Astrocyte of the cerebellum (primary cell): ENCODE measurements at regions not wholly inside any gene's neighbourhood (a gene's known extent, or its start where the extent isn't known, plus 50 kb on each side); places are given as distances from the start of the nearest gene placed in this dataset.

Source experiments
- DNase-seq: peaks from one replicate; pipeline ENCODE4 v3.0.0-alpha.2; 2011; ENCODE audit warnings: low read depth
- H3K4me3 ChIP-seq: 2 replicates; pipeline ENCODE4 v1.5.1; 2011; ENCODE audit warnings: mild to moderate bottlenecking, low read depth, low read length, moderate library complexity
- in situ Hi-C: cut with HindIII; loops from 2 replicates; pipeline ENCODE4 v1.10.0; 2017; ENCODE audit warnings: low sequenced_read_pairs
- TF ChIP-seq, protein P1 (sequence below): IDR thresholded peaks from 2 replicates; pipeline ENCODE4 v1.5.1; 2012; ENCODE audit warnings: low read length, low read depth, moderate library complexity, mild to moderate bottlenecking; ENCODE audit errors: missing control alignments

DNA sequence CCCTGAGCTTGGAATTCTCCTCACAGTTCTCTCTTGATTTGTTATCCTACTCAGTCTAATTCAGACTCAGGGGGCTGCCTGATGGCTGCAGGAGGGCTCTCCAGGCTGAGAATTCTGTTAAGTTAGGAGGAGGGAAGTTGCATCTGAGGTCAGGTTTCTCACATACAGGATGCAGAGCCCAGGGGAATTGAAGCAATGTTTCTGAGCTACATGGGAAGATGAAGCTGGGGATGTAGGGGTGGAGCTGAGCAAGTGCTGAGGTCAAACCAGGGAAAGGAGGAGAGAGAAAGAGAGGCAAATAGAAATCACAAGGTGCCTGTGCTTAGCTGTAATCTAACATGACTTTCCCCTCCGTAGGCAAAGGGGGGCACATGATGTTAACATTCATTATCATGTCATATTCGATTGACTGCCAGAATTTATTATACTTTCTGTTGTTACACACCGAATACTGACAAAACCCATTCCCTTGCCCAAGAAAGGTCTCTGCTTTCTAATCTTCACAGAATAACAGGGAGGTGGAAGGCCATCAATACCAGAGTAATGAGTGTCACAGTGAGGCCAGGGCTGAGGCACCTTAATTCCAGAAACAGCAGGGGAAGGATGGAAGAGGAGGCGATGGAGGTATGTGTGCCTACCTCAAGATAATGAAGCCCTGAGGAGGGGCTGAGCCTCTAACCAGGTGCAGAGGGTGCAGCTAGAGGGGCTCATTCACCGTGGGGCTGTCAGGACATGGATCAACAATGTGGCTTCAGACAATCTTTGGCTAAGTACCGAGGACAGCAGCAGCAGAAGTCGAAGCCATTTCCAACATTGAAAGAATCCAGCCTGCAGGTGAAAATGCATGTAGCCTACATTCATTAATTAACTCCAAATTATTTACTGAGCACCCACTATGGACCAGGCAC, 205.4 kb upstream of the SNX19 start:
- DNase-seq: no peak
- in situ Hi-C loops: no loop called here
- TF ChIP-seq, protein P1, sequence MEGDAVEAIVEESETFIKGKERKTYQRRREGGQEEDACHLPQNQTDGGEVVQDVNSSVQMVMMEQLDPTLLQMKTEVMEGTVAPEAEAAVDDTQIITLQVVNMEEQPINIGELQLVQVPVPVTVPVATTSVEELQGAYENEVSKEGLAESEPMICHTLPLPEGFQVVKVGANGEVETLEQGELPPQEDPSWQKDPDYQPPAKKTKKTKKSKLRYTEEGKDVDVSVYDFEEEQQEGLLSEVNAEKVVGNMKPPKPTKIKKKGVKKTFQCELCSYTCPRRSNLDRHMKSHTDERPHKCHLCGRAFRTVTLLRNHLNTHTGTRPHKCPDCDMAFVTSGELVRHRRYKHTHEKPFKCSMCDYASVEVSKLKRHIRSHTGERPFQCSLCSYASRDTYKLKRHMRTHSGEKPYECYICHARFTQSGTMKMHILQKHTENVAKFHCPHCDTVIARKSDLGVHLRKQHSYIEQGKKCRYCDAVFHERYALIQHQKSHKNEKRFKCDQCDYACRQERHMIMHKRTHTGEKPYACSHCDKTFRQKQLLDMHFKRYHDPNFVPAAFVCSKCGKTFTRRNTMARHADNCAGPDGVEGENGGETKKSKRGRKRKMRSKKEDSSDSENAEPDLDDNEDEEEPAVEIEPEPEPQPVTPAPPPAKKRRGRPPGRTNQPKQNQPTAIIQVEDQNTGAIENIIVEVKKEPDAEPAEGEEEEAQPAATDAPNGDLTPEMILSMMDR: no peak
- no peak overlapping the region for H3K4me3 ChIP-seq

DNA sequence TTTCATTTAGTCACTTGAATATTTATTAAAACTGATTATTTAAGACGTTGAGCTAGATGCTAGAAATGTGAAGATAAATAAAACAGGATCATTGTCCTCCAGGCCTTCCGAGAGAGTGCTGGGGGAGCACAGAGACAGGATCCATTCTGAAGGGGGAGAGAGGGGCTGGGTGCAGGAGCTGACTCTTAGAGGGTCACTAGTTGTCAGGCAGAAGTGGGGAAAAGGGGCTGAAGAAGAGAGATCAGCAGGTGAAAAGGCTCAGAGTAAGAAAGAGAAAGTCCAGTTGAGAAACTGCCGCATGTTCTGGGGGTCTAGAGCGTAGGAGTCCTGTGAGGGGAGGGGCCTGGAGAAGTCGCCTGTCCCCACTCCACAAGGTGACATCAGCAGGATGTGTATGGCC, 206.2 kb upstream of the SNX19 start:
- in situ Hi-C loops: no loop called here
- no peak overlapping the region for H3K4me3 ChIP-seq
- no peak for DNase-seq
- TF ChIP-seq, protein P1: no peak

DNA sequence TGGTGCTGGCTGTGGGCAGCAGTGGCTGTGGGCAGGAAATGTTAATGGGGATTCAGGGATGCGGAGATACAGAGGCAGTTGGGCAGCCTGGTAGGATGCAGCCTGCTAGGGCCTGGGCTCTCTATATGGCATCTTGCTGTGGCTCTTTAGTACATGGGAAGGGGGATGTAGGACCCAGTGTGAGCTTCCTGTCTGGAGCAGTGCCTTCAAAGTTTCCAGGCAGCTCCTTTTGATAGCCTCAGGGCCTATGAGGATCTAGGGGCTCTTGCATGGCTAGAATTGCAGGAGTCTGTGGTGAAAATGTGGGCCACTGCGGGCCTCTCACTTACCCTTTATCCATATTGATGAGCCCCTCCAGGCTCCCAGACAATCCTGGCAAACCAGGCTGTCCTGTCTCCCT, 213.2 kb upstream of the SNX19 start:
- TF ChIP-seq, protein P1: no peak
- no peak overlapping the region for H3K4me3 ChIP-seq
- in situ Hi-C loops: no loop called here
- DNase-seq: no peak

DNA sequence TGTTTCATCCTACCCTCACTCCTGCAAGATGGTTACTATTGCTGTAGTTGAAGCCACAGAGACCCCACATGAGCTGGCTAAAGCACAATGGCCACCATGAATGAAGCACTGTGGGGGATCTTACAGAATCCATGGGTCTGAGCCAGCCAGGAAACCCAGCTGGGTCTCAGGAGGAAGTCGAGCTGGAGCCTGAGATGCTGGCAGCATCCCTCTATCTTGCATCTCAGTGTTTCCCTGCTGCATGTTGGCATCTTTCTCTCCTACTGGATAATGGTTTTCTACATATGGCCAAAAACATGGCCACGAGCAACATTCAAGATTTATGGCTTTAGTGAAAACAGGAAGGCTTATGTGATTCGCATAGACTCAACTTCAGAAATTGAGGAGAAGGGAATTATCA, 219.3 kb upstream of the SNX19 start:
- DNase-seq: no peak

DNA sequence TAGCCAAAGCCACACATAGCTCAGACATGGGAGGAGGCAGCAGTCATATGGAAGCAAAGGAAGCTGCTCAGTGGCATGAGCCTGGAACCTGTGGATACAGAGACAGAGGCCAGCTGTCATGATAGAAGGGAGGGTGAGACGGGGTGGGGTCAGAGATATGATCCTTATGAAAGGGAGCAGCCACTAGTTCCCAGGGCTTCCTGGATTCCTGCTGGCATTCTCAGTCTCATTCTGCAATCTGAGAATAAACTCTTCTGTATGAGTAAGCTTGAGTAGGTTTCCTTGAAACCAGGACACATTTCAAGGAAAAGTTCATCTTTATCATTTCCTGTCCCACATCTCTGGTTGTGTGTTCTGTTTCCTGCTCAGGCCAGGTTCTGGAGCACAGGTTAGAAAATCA, 220.2 kb upstream of the SNX19 start:
- in situ Hi-C loops: no loop called here
- DNase-seq: no peak
- TF ChIP-seq, protein P1: no peak
- H3K4me3 ChIP-seq: no peak overlapping the region

More for the DNA sequence above, 219.3 kb upstream of the SNX19 start:
- H3K4me3 ChIP-seq: no peak overlapping the region
- TF ChIP-seq, protein P1: no peak
- in situ Hi-C loops: no loop called here

DNA sequence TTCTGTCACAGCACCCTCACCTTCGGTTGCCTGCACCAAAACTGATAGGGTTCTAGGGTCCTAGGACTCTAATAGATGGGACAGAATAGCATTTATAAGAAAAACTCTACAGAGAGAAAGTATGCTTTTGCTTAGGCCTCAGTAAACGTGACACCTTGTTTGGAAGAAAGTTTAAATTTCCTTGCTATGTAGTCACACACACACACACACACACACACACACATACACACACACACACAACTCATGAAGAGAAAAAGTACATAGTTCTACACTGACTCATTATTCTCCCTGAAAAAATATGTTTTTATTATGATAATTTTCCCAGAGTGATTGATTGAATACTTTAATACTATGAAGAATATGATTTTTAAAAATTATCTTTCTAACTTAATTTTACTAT, 220.8 kb upstream of the SNX19 start:
- in situ Hi-C loops: no loop called here
- no peak for DNase-seq
- H3K4me3 ChIP-seq: no peak overlapping the region
- TF ChIP-seq, protein P1: no peak
